Suprapubic skin (tissue), 4 donors: ENCODE measurements at regions not wholly inside any gene's neighbourhood (a gene's known extent, or its start where the extent isn't known, plus 50 kb on each side); places are given as distances from the start of the nearest gene placed in this dataset.

ENCODE experiments used
- EP300 ChIP-seq: sonication (generic); formaldehyde crosslinking; IDR thresholded peaks from one replicate; pipeline ENCODE4 v1.6.1; 2017; ENCODE audit warnings: antibody characterized with exemption
- POLR2A ChIP-seq, 2 donors: fragments of 450-650 bp; IDR thresholded peaks; one replicate each; pipeline ENCODE4 v1.6.1; 2017; ENCODE audit warnings: antibody characterized with exemption in 2 of 2, mild to moderate bottlenecking in 2 of 2, moderate library complexity in 2 of 2
- POLR2AphosphoS5 ChIP-seq, 3 donors: sonication (generic); formaldehyde crosslinking; IDR thresholded peaks; one replicate each; pipeline ENCODE4 v1.6.1; 2017; ENCODE audit warnings: antibody characterized with exemption in 3 of 3
- TF ChIP-seq, protein P1 (sequence below), 2 donors: fragments of 200-600 bp in 1 of 2; fragments of 450-650 bp in 1 of 2; sonication (generic) in 1 of 2; IDR thresholded peaks; one replicate each; pipeline ENCODE4 v1.5.1; 2016 to 2019; ENCODE audit warnings: antibody characterized with exemption in 2 of 2, mild to moderate bottlenecking in 1 of 2, moderate library complexity in 1 of 2

DNA sequence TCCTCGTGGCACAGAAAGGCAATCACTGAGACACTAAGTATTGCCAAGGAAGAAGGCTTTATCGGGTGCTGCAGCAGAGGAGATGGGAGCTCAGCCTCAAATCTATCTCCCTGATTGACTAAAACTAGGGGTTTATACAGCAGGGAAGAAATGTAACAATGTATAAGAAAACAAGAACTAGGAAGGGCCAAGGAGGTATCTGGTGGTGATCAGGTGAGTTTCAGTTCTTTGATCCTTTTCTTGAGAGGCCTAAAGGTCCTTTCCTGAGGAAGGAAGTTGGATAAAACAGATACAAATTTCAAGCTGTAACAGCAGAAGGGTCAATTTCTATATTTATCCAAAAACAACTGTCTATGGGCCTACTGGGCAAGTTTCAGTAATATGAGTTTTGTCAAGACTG, 212.4 kb downstream of the COPRS start:
- TF ChIP-seq, protein P1, sequence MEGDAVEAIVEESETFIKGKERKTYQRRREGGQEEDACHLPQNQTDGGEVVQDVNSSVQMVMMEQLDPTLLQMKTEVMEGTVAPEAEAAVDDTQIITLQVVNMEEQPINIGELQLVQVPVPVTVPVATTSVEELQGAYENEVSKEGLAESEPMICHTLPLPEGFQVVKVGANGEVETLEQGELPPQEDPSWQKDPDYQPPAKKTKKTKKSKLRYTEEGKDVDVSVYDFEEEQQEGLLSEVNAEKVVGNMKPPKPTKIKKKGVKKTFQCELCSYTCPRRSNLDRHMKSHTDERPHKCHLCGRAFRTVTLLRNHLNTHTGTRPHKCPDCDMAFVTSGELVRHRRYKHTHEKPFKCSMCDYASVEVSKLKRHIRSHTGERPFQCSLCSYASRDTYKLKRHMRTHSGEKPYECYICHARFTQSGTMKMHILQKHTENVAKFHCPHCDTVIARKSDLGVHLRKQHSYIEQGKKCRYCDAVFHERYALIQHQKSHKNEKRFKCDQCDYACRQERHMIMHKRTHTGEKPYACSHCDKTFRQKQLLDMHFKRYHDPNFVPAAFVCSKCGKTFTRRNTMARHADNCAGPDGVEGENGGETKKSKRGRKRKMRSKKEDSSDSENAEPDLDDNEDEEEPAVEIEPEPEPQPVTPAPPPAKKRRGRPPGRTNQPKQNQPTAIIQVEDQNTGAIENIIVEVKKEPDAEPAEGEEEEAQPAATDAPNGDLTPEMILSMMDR (IDR thresholded peaks at IDR 0.05) = no peak
- TF ChIP-seq POLR2A (IDR thresholded peaks at IDR 0.05) (no peak), POLR2AphosphoS5 (IDR thresholded peaks at IDR 0.05) (no peak), EP300 (no peak)
